ENCODE measurements at regions not wholly inside any gene's neighbourhood (a gene's known extent, or its start where the extent isn't known, plus 50 kb on each side); places are given as distances from the start of the nearest gene placed in this dataset.
"Not testable (repeated sequence)": the region's sequence is repeated elsewhere in the genome, so short reads cannot be mapped to it uniquely, and the experiment has no call there.

DNA sequence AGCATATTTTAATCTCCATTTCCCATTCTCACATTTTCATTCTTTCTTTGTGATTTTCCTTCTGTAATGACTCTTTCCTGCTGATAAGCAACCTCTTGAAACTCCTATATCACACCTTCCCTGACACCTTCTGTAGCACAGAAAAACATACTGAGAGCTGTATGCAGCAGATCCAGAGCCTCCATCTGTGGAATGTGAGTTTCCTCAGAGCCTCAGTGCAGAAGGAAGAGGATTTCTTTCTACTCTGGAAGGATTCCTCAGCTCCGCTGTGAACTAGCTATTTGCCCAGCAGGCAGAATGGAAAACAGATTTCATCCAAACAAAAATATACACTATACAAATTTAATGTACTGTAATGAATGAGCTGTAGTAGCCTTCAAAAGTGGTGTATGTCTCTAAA is 841.3 kb upstream of the ZWINT start:
- DNase-seq (ENCODE audit: low spot score) = no peak

DNA sequence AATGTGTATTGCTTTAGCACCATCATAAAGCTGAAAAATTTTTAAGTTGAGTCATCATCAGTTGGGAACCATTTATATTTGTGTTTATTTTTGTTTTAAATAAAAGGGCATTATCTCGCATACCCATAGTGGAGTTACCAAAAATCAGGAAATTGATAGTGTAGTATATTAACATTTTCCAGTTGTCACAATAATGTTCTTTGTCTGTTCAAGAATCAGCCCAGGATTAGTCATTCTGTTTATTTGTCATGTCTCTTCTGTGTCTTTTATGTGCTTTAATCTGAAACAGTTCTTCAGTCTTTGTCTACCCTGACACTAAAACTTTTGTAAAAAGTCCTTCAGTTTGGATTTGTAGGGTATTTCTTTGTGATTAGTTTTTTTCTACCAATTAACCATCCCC is 827.8 kb upstream of the ZWINT start:
- no peak for DNase-seq (ENCODE audit: low spot score)

DNA sequence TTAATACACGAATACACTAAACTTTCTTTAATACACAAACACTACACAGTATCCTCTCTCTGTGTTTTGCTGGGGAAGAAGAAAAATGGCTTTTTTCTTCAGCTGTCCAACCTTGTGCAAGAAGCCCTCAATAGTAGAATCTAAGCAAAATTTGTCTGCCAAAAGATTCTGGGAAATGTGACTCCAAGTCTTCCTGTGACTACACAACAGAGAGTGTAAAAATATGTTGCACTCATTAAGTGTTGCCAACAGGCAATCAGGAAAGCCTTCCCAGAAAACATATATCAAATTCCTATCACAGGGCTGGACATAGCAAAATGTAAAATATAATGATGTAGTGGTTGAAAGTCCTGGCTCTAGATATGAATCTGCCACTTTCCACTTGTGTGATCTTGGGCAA is 825.1 kb upstream of the ZWINT start:
- no peak for DNase-seq (ENCODE audit: low spot score)

DNA sequence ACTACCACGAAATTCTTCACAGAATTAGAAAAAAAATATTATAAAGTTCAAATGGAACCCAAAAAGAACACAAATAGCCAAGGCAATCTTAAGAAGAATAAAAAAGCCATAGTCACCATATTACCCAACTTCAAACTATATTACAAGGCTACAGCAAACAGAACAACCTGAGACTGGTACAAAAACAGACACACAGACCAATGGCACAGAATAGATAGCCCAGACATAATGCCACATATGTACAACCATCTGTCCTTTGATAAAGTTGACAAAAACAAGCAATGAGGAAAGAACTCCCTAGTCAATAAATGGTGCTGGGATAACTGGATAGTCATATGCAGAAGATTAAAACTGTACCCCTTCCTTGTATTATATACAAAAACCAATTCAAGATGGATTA is 808.5 kb upstream of the ZWINT start:
- no peak for DNase-seq (ENCODE audit: low spot score)

DNA sequence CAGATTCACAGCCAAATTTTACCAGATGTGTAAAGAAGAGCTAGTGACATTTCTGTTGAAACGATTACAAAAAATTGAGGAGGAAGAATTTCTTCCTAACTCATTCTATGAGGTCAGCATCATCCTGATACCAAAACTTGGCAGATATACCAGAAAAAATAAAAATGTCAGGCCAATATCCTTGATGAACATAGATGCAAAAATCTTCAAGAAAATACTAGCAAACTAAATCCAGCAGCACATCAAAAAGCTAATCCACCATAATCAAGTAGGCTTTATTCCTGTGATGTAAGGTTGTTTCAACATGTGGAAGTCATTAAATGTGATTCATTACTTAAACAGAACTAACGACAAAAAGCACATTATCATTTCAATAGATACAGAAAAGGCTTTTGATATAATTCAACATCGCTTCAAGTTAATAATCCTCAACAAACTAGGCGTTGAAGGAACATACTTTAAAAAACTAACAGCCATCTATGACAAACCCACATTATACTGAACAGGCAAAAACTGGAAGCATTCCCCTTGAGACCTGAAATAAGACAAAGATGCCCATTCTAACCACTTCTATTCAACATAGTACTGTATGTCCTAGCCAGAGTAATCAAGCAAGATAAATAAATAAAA is 807.7 kb upstream of the ZWINT start:
- no peak for DNase-seq (ENCODE audit: low spot score)

DNA sequence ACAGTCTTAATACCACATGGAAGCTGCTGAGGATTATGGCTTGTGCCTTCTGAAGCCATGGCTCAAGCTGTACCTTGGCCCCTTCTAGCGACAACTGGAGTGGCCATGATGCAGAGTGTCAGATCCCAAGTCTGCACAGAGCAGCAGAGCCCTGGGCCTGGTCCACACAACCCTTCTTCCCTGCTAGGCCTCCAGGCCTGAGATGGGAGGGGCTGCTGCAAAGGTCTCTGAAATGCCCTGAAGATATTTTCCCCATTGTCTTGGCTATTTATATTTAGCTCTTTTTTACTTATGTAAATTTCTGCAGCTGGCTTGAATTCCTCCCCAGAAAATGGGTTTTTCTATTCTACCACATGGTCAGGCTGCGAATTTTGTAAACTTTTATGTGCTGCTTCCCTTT is 804.6 kb upstream of the ZWINT start:
- no peak for DNase-seq (ENCODE audit: low spot score)

DNA sequence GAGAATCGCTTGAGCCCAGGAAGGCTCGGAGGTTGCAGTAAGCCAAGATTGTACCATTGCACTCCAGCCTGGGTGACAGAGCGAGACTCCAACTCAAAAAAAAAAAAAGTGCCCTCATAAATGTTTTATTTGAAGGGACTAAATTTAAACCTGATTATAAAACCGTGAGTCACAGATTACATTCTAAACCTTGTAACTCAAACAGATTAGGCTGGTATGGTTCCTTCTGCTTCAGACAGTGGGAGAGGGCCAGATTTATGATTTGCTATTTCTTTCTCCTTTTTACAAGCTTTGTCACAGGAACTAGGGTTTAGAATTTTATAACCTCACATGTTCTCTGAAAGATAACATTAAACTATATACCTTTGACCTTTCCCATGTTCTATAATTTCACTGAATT is 801.2 kb upstream of the ZWINT start:
- DNase-seq (ENCODE audit: low spot score) = no peak

DNA sequence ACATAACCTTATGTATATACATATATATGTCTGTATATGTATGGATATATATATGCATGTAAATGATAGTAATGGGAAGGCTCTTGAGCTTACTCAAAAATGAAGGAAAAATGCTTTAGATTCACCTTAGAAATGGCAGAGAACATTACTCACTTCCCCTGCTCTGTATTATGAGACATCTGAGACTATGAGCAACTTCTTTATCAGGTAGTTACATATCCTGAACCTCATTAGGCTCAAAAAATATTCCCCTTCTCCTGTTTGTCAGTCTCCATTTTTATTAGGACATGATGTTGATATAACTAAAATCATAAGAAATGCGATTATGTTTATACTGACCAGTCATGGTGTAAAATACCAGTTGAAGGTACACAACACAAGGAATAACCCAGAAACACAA is 800.1 kb upstream of the ZWINT start:
- DNase-seq (ENCODE audit: low spot score) = no peak

DNA sequence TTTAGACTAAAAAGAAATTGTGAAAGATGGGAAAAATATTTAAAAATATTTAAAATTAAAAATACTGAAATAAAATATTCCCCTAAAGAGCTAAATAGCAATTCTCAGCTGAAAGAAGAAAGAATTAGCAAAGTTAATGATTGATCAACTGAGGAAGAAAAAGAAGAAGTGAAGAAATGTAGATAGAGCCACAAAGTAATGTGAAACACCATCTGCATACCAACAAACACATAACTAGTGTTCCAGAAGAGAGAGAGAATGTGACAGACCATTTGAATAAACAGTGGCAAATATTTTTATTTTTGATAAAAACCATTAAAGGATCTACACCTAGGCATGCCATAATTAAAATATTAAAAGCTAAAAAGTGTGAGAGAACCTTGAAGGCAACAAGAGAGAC is 784.5 kb upstream of the ZWINT start:
- DNase-seq (ENCODE audit: low spot score) = no peak

DNA sequence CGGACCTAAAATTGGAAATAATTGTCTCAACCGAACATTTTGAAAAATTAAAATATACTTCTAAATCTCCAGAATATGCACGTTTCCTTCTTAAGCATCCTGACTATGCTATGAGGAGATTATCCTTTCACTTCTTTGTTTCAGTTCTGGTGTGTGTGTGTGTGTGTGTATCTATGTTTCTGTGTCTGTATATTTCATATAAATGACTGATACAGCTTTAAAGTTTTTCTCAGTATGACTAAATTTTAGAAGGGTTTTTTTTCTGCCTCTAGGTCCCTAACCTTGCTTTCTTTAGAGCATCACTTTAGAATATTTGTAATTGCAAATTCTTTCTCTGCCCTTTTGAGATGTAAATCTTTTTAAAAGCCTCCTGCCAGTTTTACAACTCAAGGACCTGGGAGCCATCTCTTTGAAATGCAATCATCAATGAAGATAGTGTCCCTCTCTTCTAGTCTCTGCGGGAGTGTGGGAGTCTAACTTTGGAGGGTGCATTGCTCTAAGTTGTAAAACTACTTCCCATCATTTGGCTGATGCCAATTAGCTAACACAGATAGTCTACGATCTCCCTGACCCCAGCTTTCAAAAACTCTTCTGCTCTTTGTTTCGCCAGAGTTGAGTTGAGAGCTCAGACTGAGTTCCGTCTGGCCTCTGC is 782.0 kb upstream of the ZWINT start:
- DNase-seq (ENCODE audit: low spot score) = no peak

DNA sequence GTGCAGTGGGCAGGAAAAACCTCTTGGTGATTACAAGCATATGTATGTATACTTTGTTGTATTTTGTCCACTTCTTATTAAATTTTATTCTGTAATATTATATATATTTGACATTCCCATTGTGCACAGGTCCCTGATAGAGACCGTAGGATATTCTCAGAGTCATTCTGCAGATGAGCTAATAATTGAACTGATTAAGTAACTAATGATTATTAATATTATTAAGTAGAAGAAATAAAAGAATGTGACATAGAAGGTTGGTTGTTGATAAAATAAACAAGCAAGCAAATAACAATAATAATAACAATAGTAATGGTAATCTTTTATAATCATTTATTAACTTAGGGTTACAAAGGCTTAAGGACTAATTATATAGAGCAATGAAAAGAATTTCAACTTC is 780.6 kb upstream of the ZWINT start:
- DNase-seq (ENCODE audit: low spot score) = no peak

DNA sequence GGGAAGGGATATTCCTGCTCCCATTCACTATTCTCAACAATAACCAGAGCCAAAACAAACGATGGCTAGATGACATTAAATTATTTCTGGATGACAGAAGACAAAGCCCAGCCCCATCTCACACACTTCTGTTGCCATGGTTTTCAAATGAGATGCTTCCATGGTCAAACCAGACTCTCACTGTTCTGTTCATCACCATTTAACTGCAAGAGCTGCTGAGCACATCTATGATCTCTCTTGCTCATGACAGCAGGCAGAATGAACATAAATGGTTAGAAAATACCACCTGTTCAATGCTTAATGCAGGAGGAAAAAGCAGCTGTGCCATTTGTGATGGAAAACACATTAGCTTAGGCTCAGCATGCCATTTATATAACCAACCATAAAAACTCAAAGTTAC is 758.6 kb upstream of the ZWINT start:
- DNase-seq (ENCODE audit: low spot score) = no peak

DNA sequence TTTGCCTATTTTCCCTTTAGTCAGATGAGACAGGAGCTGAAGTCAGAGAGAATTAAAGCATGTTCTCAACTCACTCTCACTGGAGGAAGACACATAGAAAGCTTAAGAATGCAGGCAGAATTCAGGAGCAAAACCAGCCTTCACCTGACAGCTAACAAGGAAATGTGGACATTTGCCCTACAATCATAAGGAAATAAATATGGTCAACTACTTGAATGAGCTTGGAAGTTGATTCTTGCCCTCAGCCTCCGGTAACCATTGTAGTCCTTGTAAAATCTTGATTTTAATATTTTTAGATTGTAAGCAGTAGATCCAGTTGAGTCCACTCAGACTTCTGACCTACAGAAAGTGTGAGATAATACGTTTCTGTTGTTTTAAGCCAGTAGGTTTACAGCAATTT is 752.5 kb upstream of the ZWINT start:
- DNase-seq (ENCODE audit: low spot score) = no peak

DNA sequence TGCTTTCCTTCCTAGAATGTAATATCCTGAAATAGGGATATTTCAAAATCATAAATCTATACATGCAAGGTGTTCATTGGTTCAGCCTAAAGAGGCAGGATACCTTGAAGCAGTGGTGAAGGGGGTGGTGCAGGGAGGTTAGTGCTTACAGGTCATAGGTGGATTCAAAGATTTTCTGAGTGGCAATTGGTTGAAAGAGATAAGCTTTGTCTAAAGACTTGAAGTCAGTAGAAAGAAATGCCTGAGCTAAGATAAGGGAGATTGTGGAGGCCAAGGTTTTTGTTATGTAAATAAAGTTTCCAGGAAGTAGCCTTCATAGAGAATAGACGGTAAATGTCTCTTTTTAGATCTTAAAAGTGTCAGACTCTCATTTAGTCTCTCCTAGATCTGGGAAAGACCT is 741.2 kb upstream of the ZWINT start:
- DNase-seq (ENCODE audit: low spot score) = no peak

DNA sequence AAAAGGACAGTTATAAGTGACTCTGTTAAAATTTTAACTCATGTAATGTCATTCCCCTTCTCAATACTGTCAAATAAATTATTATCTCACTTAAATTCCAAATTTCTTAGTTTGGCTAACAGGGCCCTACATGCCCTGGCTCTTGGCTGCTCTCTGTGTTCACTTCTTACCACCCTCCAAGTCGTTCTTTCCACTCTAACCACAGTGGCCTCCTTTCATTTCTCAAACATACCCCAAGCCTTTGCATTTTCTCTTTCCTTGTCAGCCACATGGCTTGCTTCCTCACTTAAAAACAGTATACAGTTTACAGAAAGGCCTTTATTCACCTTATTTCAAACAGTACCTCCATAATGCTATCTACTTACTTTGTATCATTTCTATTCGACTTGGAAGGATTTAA is 737.1 kb upstream of the ZWINT start:
- no peak for DNase-seq (ENCODE audit: low spot score)

DNA sequence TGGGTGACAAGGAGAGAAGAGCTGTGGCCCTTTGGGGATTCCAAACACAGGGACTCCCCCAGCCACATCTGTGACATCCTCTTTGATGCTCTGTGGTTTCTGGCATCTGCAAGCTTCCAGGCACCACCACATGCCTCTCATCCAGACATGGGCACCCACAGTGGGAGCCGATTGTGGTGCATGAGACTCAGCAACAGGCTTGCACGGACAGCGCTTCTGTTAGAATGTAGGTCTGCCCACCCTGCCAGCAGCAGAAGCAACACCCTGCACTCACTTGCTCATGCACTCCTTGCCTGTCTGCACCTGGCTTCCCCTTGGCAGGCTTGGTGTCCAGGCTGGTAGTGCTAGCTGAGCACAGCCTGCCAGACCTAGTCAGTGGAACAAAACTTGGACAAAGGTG is 735.0 kb upstream of the ZWINT start:
- no peak for DNase-seq (ENCODE audit: low spot score)

DNA sequence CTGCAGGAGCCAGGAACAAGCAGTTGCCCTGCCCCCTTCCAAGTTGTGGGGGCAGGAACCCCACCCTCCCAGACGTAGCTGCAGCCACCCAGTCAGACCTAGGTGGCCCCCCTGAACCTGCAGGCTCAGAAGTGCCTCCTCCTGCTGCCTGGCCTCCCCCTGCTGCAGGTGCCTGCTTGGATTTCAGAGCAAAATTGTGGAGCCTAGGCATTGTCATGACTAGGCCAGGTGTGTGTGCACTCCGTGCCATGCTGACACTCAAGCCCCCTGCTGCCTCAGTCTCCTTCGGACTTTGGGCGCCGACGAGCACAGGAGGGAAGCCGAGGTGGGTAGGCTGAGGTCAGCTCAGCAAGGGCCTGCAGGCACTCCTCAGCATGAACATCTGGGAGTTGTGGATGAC is 733.9 kb upstream of the ZWINT start:
- no peak for DNase-seq (ENCODE audit: low spot score)

DNA sequence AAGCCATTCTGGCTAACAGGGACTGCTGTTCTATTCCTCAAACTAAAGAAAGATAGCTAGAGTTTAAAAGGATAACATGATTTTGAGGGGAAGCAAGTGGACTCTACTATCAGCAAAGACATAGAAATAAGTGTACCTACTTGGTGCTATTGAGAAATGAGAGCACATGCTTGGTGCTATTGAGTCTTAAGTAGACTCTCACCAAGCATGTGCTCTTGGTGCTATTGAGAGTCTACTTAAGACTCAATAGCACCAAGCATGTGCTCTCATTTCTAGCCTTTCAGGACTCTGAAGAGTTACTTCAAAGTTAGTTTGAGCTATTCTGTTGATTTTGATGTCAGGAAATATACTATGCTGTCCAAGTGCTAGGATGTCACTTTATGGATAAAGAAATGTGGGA is 733.0 kb upstream of the ZWINT start:
- DNase-seq (ENCODE audit: low spot score) = no peak

DNA sequence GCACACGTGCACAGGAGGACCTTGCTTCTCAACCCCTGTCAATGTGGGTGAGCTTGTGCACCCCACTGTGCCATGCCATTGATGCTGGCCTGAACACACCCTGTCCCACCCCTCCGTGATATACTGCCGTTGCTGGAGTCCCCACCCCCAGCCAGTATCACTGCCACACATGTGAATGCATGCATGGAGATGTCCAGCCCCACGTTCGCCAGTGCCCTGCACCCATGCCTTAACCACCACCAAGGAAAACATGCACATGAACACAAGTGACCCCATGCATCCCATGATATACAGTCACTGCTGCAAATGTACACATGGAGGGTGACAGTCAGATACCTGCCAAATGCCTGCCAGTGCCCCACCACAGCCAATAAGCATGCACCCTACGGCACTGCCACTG is 692.5 kb upstream of the ZWINT start:
- DNase-seq (ENCODE audit: low spot score) = no peak

DNA sequence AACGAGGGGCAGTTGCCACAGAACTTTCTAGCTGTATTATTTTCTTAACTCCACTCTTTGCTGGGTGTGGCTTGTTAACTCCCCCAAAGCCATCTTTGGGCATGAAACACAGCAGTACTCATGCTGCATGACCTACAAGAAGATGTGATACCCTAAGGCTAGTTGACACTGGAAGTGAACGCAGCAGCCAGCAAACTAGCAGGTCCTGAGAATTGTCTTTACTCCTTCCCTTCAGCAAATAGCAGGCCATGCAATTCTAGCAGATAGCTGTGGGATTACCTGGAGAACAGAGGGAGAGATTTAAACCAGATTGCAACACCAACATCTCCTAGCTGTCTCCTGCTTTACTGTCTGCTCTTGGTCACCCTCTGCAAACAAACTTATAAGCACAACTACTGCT is 688.0 kb upstream of the ZWINT start:
- no peak for DNase-seq (ENCODE audit: low spot score)

DNA sequence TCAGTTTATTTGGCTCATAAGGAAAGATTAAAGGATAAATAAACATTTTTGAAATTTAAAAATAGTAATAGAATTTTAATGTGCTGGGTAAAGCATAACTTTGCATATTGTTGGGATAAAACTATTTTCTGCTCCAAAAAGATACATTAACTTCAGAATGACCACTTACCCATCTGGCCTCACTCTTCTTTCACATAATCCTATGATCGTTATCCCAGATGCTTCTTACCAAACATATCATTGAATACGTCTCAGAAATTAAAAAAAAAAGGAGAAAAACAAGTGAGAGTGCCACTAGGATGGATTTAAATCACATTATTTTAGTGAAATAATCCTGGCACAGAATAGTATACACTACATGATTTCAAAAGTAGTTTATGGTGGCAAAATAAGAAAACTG is 677.5 kb upstream of the ZWINT start:
- no peak for DNase-seq (ENCODE audit: low spot score)

DNA sequence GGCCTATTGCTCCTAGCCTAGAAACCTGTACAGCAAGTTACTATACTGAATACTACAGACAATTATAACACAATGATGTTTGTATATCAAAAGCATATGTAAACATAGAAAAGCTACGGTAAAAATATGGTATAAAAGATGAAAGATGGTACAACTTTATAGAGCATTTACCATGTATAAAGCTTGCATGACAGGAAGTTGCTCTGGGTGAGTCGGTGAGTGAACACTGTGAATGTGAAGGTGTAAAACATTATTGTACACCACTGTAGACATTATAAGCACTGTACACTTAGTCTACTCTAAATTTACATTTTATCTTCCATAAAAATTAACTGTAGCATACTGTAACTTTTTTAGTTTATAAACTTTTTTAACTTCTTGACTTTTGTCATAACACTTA is 674.3 kb upstream of the ZWINT start:
- no peak for DNase-seq (ENCODE audit: low spot score)

DNA sequence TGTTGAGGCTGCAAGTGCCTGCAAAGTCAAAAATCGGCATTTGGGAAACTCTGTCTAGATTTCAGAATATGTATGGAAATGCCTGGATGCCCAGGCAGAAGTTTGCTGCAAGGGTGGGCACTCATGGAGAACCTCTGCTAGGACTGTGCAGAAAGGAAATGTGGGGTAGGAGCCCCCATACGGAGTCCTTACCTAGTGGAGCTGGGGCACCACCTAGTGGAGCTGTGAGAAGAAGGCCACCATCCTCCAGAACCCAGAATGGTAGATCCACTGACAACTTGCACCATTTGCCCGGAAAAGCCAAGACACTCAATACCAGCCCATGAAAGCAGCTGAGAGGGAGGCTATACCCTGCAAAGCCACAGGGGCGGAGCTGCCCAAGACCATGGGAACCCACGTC is 671.2 kb upstream of the ZWINT start:
- not testable (repeated sequence) for DNase-seq (ENCODE audit: low spot score)

DNA sequence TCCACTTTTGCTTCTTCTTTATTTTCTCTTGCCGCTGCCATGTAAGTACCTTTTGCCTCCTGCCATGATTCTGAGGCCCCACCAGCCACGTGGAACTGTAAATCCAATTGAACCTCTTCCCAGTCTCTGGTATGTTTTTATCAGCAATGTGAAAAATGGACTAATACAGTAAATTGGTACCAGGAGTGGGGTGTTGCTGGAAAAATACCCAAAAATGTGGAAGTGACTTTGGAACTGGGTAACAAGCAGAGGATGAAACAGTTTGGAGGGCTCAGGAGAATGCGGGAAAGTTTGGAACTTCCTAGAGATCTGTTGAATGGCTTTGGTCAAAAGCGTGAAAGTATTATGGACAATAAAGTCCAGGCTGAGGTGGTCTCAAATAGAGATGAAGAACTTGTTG is 670.3 kb upstream of the ZWINT start:
- no peak for DNase-seq (ENCODE audit: low spot score)
